ENCODE measurements at regions not wholly inside any gene's neighbourhood (a gene's known extent, or its start where the extent isn't known, plus 50 kb on each side); places are given as distances from the start of the nearest gene placed in this dataset.
"Not testable (repeated sequence)": the region's sequence is repeated elsewhere in the genome, so short reads cannot be mapped to it uniquely, and the experiment has no call there.

GRCh38 chr20:25797062-25797461 lies 100.4 kb upstream of the ZNF337 start:
- H3K9me3 ChIP-seq (ENCODE audit: insufficient read depth, low read depth, low read length); H3K27me3 ChIP-seq (ENCODE audit: insufficient read depth, low read length); H3K9ac ChIP-seq (ENCODE audit: low read depth, low read length): not testable (repeated sequence)

GRCh38 chr20:25777241-25777640 lies 80.6 kb upstream of the ZNF337 start:
- H3K9me3 ChIP-seq (ENCODE audit: insufficient read depth, low read depth, low read length): not testable (repeated sequence)

More at GRCh38 chr20:25797062-25797461, 100.4 kb upstream of the ZNF337 start:
- H3K4me3 ChIP-seq (ENCODE audit: low read length); H3K36me3 ChIP-seq (ENCODE audit: insufficient read depth, low read depth, low read length); H3K27ac ChIP-seq (ENCODE audit: low read length); H3K4me1 ChIP-seq (ENCODE audit: insufficient read depth, low read length): not testable (repeated sequence)

GRCh38 chr20:25774711-25775110 lies 78.1 kb upstream of the ZNF337 start:
- H3K36me3 ChIP-seq (ENCODE audit: insufficient read depth, low read depth, low read length); H3K4me3 ChIP-seq (ENCODE audit: low read length); H3K4me1 ChIP-seq (ENCODE audit: insufficient read depth, low read length); H3K27me3 ChIP-seq (ENCODE audit: insufficient read depth, low read length); H3K27ac ChIP-seq (ENCODE audit: low read length); H3K9me3 ChIP-seq (ENCODE audit: insufficient read depth, low read depth, low read length); H3K9ac ChIP-seq (ENCODE audit: low read depth, low read length): not testable (repeated sequence)

More at GRCh38 chr20:25777241-25777640, 80.6 kb upstream of the ZNF337 start:
- H3K9ac ChIP-seq (ENCODE audit: low read depth, low read length); H3K27me3 ChIP-seq (ENCODE audit: insufficient read depth, low read length); H3K4me1 ChIP-seq (ENCODE audit: insufficient read depth, low read length); H3K36me3 ChIP-seq (ENCODE audit: insufficient read depth, low read depth, low read length); H3K27ac ChIP-seq (ENCODE audit: low read length); H3K4me3 ChIP-seq (ENCODE audit: low read length): not testable (repeated sequence)

GRCh38 chr20:25774203-25774602 lies 77.5 kb upstream of the ZNF337 start:
- not testable (repeated sequence) for H3K36me3 ChIP-seq (ENCODE audit: insufficient read depth, low read depth, low read length); H3K4me3 ChIP-seq (ENCODE audit: low read length); H3K9ac ChIP-seq (ENCODE audit: low read depth, low read length); H3K9me3 ChIP-seq (ENCODE audit: insufficient read depth, low read depth, low read length); H3K4me1 ChIP-seq (ENCODE audit: insufficient read depth, low read length); H3K27ac ChIP-seq (ENCODE audit: low read length); H3K27me3 ChIP-seq (ENCODE audit: insufficient read depth, low read length)

GRCh38 chr20:25772437-25772836 lies 75.8 kb upstream of the ZNF337 start:
- not testable (repeated sequence) for H3K27me3 ChIP-seq (ENCODE audit: insufficient read depth, low read length)

GRCh38 chr20:25771818-25772217 lies 75.2 kb upstream of the ZNF337 start:
- H3K4me1 ChIP-seq (ENCODE audit: insufficient read depth, low read length); H3K27ac ChIP-seq (ENCODE audit: low read length); H3K36me3 ChIP-seq (ENCODE audit: insufficient read depth, low read depth, low read length); H3K9ac ChIP-seq (ENCODE audit: low read depth, low read length); H3K9me3 ChIP-seq (ENCODE audit: insufficient read depth, low read depth, low read length); H3K4me3 ChIP-seq (ENCODE audit: low read length); H3K27me3 ChIP-seq (ENCODE audit: insufficient read depth, low read length): not testable (repeated sequence)

More at GRCh38 chr20:25772437-25772836, 75.8 kb upstream of the ZNF337 start:
- not testable (repeated sequence) for H3K4me1 ChIP-seq (ENCODE audit: insufficient read depth, low read length); H3K9ac ChIP-seq (ENCODE audit: low read depth, low read length); H3K4me3 ChIP-seq (ENCODE audit: low read length); H3K36me3 ChIP-seq (ENCODE audit: insufficient read depth, low read depth, low read length); H3K9me3 ChIP-seq (ENCODE audit: insufficient read depth, low read depth, low read length); H3K27ac ChIP-seq (ENCODE audit: low read length)

GRCh38 chr20:25761596-25761995 lies 64.9 kb upstream of the ZNF337 start:
- H3K9me3 ChIP-seq (ENCODE audit: insufficient read depth, low read depth, low read length): no peaks in the 10 kb centered on the region; the same call in 1 of the 2 replicates

GRCh38 chr20:25761046-25761445 lies 64.4 kb upstream of the ZNF337 start:
- not testable (repeated sequence) for H3K36me3 ChIP-seq (ENCODE audit: insufficient read depth, low read depth, low read length); H3K4me3 ChIP-seq (ENCODE audit: low read length); H3K9me3 ChIP-seq (ENCODE audit: insufficient read depth, low read depth, low read length); H3K27me3 ChIP-seq (ENCODE audit: insufficient read depth, low read length); H3K27ac ChIP-seq (ENCODE audit: low read length); H3K4me1 ChIP-seq (ENCODE audit: insufficient read depth, low read length); H3K9ac ChIP-seq (ENCODE audit: low read depth, low read length)

More at GRCh38 chr20:25761596-25761995, 64.9 kb upstream of the ZNF337 start:
- Histone ChIP-seq H3K27me3 (ENCODE audit: insufficient read depth, low read length) (no peaks in the 10 kb centered on the region), H3K9ac (ENCODE audit: low read depth, low read length) (no peak overlapping the region), H3K27ac (ENCODE audit: low read length) (no peak overlapping the region), H3K36me3 (ENCODE audit: insufficient read depth, low read depth, low read length) (no peaks in the 10 kb centered on the region), H3K4me3 (ENCODE audit: low read length) (no peak overlapping the region), H3K4me1 (ENCODE audit: insufficient read depth, low read length) (no peaks in the 10 kb centered on the region)

- H3K4me1 ChIP-seq (ENCODE audit: insufficient read depth, low read length): no peaks in the 10 kb centered on the region
- H3K27ac ChIP-seq (ENCODE audit: low read length): no peak overlapping the region
Measured at GRCh38 chr20:25750765-25751696, 54.4 kb upstream of the ZNF337 start.

GRCh38 chr20:25750220-25750764 lies 53.6 kb upstream of the ZNF337 start:
- Histone ChIP-seq H3K36me3 (ENCODE audit: insufficient read depth, low read depth, low read length) (no peaks in the 10 kb centered on the region), H3K9ac (ENCODE audit: low read depth, low read length) (no peak overlapping the region), H3K4me1 (ENCODE audit: insufficient read depth, low read length) (no peaks in the 10 kb centered on the region), H3K27me3 (ENCODE audit: insufficient read depth, low read length) (no peaks in the 10 kb centered on the region), H3K4me3 (ENCODE audit: low read length) (no peak overlapping the region), H3K27ac (ENCODE audit: low read length) (no peak overlapping the region), H3K9me3 (ENCODE audit: insufficient read depth, low read depth, low read length) (no peaks in the 10 kb centered on the region)

More at GRCh38 chr20:25750765-25751696, 54.4 kb upstream of the ZNF337 start:
- Histone ChIP-seq H3K9ac (ENCODE audit: low read depth, low read length) (no peak overlapping the region), H3K9me3 (ENCODE audit: insufficient read depth, low read depth, low read length) (no peaks in the 10 kb centered on the region), H3K27me3 (ENCODE audit: insufficient read depth, low read length) (no peaks in the 10 kb centered on the region), H3K36me3 (ENCODE audit: insufficient read depth, low read depth, low read length) (no peaks in the 10 kb centered on the region), H3K4me3 (ENCODE audit: low read length) (no peak overlapping the region)

GRCh38 chr20:25749649-25750048 lies 53.0 kb upstream of the ZNF337 start:
- Histone ChIP-seq H3K36me3 (ENCODE audit: insufficient read depth, low read depth, low read length) (no peaks in the 10 kb centered on the region), H3K27me3 (ENCODE audit: insufficient read depth, low read length) (no peaks in the 10 kb centered on the region), H3K27ac (ENCODE audit: low read length) (no peak overlapping the region), H3K4me1 (ENCODE audit: insufficient read depth, low read length) (no peaks in the 10 kb centered on the region), H3K4me3 (ENCODE audit: low read length) (no peak overlapping the region), H3K9ac (ENCODE audit: low read depth, low read length) (no peak overlapping the region), H3K9me3 (ENCODE audit: insufficient read depth, low read depth, low read length) (no peaks in the 10 kb centered on the region)

Measured in iPS-20b (cell line).